ENCODE measurements at regions not wholly inside any gene's neighbourhood (a gene's known extent, or its start where the extent isn't known, plus 50 kb on each side); places are given as distances from the start of the nearest gene placed in this dataset.

GRCh38 chr10:81130014-81130413 lies 592.3 kb downstream of the SH2D4B start:
- Histone ChIP-seq H3K27me3 (no peaks in the 10 kb centered on the region), H3K27ac (replicated peaks in 1 of 4) (no peak overlapping the region), H3K4me3 (no peak overlapping the region), H3K4me1 (no peaks in the 10 kb centered on the region), H3K36me3 (no peaks in the 10 kb centered on the region), H3K9me3 (no peaks in the 10 kb centered on the region)
- intact Hi-C loops (cut with DNase I) = no loop called here
- WGBS = 71% methylated on average over 2 of the region's 2 CpGs
- no peak for TF ChIP-seq POLR2AphosphoS5 (IDR thresholded peaks at IDR 0.05)
- TF ChIP-seq, protein P1, sequence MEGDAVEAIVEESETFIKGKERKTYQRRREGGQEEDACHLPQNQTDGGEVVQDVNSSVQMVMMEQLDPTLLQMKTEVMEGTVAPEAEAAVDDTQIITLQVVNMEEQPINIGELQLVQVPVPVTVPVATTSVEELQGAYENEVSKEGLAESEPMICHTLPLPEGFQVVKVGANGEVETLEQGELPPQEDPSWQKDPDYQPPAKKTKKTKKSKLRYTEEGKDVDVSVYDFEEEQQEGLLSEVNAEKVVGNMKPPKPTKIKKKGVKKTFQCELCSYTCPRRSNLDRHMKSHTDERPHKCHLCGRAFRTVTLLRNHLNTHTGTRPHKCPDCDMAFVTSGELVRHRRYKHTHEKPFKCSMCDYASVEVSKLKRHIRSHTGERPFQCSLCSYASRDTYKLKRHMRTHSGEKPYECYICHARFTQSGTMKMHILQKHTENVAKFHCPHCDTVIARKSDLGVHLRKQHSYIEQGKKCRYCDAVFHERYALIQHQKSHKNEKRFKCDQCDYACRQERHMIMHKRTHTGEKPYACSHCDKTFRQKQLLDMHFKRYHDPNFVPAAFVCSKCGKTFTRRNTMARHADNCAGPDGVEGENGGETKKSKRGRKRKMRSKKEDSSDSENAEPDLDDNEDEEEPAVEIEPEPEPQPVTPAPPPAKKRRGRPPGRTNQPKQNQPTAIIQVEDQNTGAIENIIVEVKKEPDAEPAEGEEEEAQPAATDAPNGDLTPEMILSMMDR (IDR thresholded peaks at IDR 0.05) = no peak
- TF ChIP-seq POLR2A (IDR thresholded peaks at IDR 0.05; ENCODE audit: low read depth) = no peak
- no peak for TF ChIP-seq EP300 (IDR thresholded peaks at IDR 0.05)
- DNase-seq (ENCODE audit: extremely low spot score) = no peak

DNA sequence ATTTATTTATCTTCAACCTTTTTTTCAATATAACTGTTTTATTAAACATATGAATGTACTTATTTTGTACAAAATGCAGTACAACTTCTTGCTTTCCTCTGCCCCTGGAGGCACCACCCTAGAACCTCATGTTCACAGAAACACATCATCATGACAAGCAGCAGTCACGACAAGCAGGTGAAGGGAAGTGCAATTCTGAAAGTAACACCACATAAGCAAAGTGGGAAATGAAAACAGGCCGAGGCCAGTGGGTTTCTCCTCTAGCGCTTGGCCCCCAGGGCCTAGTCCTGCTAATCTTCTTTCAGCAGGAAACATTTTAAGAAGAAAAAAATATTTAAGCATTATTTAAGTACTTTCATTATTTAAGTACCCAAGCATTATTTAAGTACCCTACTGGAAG lies 598.1 kb downstream of the SH2D4B start:
- Histone ChIP-seq H3K9me3 (no peaks in the 10 kb centered on the region), H3K36me3 (no peaks in the 10 kb centered on the region), H3K27ac (replicated peaks in 1 of 4) (no peak overlapping the region), H3K27me3 (no peaks in the 10 kb centered on the region), H3K4me3 (no peak overlapping the region), H3K4me1 (no peaks in the 10 kb centered on the region)
- no peak for DNase-seq (ENCODE audit: extremely low spot score)
- intact Hi-C loops (cut with DNase I) = no loop called here
- no peak for TF ChIP-seq POLR2AphosphoS5 (IDR thresholded peaks at IDR 0.05)
- TF ChIP-seq POLR2A (IDR thresholded peaks at IDR 0.05; ENCODE audit: low read depth) = no peak
- TF ChIP-seq, protein P1 (IDR thresholded peaks at IDR 0.05) = no peak
- TF ChIP-seq EP300 (IDR thresholded peaks at IDR 0.05) = no peak
- WGBS = 41% methylated on average over 3 of the region's 3 CpGs

- H3K36me3 ChIP-seq = no peaks in the 10 kb centered on the region
- DNase-seq (ENCODE audit: extremely low spot score) = no peak
- H3K27ac ChIP-seq (replicated peaks in 1 of 4) = no peak overlapping the region
- no peak overlapping the region for H3K4me3 ChIP-seq
- H3K9me3 ChIP-seq = no peaks in the 10 kb centered on the region
- TF ChIP-seq EP300 (IDR thresholded peaks at IDR 0.05) = no peak
- TF ChIP-seq, protein P1 (IDR thresholded peaks at IDR 0.05) = no peak
- no peak for TF ChIP-seq POLR2A (IDR thresholded peaks at IDR 0.05; ENCODE audit: low read depth)
- TF ChIP-seq POLR2AphosphoS5 (IDR thresholded peaks at IDR 0.05) = no peak
- intact Hi-C loops (cut with DNase I) = no loop called here
- H3K4me1 ChIP-seq = no peaks in the 10 kb centered on the region
- H3K27me3 ChIP-seq = no peaks in the 10 kb centered on the region
- WGBS = 43% methylated on average over 2 of the region's 2 CpGs
Observed at GRCh38 chr10:81136261-81136660, 598.6 kb downstream of the SH2D4B start.

DNA sequence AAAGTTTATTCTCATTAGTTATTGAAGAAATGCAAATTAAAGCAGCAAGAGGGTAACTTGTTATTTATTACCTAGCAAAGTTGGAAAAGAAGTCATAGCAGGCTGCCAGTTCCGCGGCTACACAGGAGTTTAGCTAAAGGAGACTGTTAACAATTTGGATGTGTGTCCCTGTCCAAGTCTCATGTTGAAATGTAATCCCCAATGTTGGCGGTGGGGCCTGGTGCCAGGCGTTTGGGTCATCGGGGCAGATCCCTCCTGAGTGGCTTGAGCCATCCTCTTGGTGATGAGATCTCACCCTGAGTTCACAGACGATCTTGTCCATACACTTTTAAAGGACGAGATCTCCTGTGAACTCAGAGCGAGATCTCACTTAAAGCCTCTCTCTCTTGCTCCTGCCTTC lies 608.3 kb downstream of the SH2D4B start:
- no peak for DNase-seq (ENCODE audit: extremely low spot score)
- intact Hi-C loops (cut with DNase I) = no loop called here
- H3K4me3 ChIP-seq = no peak overlapping the region
- H3K27me3 ChIP-seq = no peaks in the 10 kb centered on the region
- TF ChIP-seq POLR2AphosphoS5 (IDR thresholded peaks at IDR 0.05) (no peak), EP300 (IDR thresholded peaks at IDR 0.05) (no peak), POLR2A (IDR thresholded peaks at IDR 0.05; ENCODE audit: low read depth) (no peak)
- TF ChIP-seq, protein P1 (IDR thresholded peaks at IDR 0.05) = no peak
- H3K27ac ChIP-seq (replicated peaks in 1 of 4) = no peak overlapping the region
- H3K4me1 ChIP-seq = no peaks in the 10 kb centered on the region
- WGBS = 84% methylated on average over 8 of the region's 8 CpGs
- H3K9me3 ChIP-seq = no peaks in the 10 kb centered on the region
- no peaks in the 10 kb centered on the region for H3K36me3 ChIP-seq

GRCh38 chr10:81146436-81146835 lies 608.7 kb downstream of the SH2D4B start:
- intact Hi-C loops (cut with DNase I) = no loop called here
- no peak for DNase-seq (ENCODE audit: extremely low spot score)
- H3K27me3 ChIP-seq = no peaks in the 10 kb centered on the region
- H3K36me3 ChIP-seq = no peaks in the 10 kb centered on the region
- WGBS = 86% methylated on average over 3 of the region's 3 CpGs
- H3K4me3 ChIP-seq = no peak overlapping the region
- TF ChIP-seq POLR2A (IDR thresholded peaks at IDR 0.05; ENCODE audit: low read depth) = no peak
- TF ChIP-seq EP300 (IDR thresholded peaks at IDR 0.05) = no peak
- TF ChIP-seq POLR2AphosphoS5 (IDR thresholded peaks at IDR 0.05) = no peak
- TF ChIP-seq, protein P1 (IDR thresholded peaks at IDR 0.05) = no peak
- no peaks in the 10 kb centered on the region for H3K9me3 ChIP-seq
- H3K27ac ChIP-seq (replicated peaks in 1 of 4) = no peak overlapping the region
- no peaks in the 10 kb centered on the region for H3K4me1 ChIP-seq

Measured in esophagus muscularis mucosa (tissue), 4 donors.